Sigmoid colon (tissue), 4 donors: ENCODE measurements at regions not wholly inside any gene's neighbourhood (a gene's known extent, or its start where the extent isn't known, plus 50 kb on each side); places are given as distances from the start of the nearest gene placed in this dataset.

Experiments
- CTCF ChIP-seq, 4 experiments: fragments of 450-650 bp in 3 of 4; fragments of 200-600 bp in 1 of 4; IDR thresholded peaks; one replicate each; pipeline ENCODE4 v1.5.1; 2016 to 2019; ENCODE audit warnings: antibody characterized with exemption in 4 of 4, mild to moderate bottlenecking in 3 of 4, moderate library complexity in 2 of 4
- EP300 ChIP-seq, 4 donors: sonication (generic); formaldehyde crosslinking; IDR thresholded peaks; one replicate each; pipeline ENCODE4 v1.6.1; 2017; ENCODE audit warnings: antibody characterized with exemption in 4 of 4
- POLR2A ChIP-seq, 2 donors: fragments of 450-650 bp; IDR thresholded peaks; one replicate each; pipeline ENCODE4 v1.6.1; 2016; ENCODE audit warnings: antibody characterized with exemption in 2 of 2, mild to moderate bottlenecking in 2 of 2, moderate library complexity in 2 of 2
- POLR2AphosphoS5 ChIP-seq, 4 donors: sonication (generic); formaldehyde crosslinking; IDR thresholded peaks; one replicate each; pipeline ENCODE4 v1.6.1; 2017; ENCODE audit warnings: antibody characterized with exemption in 4 of 4

GRCh38 chr10:62651341-62651740 is 153.2 kb upstream of the ADO start:
- no peak for TF ChIP-seq CTCF (IDR thresholded peaks at IDR 0.05)
- TF ChIP-seq EP300 (IDR thresholded peaks at IDR 0.05) = no peak
- TF ChIP-seq POLR2A (IDR thresholded peaks at IDR 0.05) = no peak
- no peak for TF ChIP-seq POLR2AphosphoS5 (IDR thresholded peaks at IDR 0.05)
